Uterus (tissue), 3 donors: ENCODE measurements at regions not wholly inside any gene's neighbourhood (a gene's known extent, or its start where the extent isn't known, plus 50 kb on each side); places are given as distances from the start of the nearest gene placed in this dataset.

ENCODE experiments used
- DNase-seq, 2 donors: peaks; one replicate each; pipeline ENCODE4 v3.0.0-alpha.2; 2019 to 2020
- H3K27ac ChIP-seq, 2 donors: fragments of 200-600 bp; sonication (generic); 1 replicate in 1 of 2; 2 replicates in 1 of 2; pipeline ENCODE4 v1.5.1; 2016 to 2018
- H3K27me3 ChIP-seq, 2 donors: fragments of 200-600 bp; sonication (generic); one replicate each; pipeline ENCODE4 v1.5.1; 2018 to 2019; ENCODE audit warnings: control low read depth in 1 of 2
- H3K36me3 ChIP-seq, 2 donors: fragments of 200-600 bp; sonication (generic); one replicate each; pipeline ENCODE4 v1.5.1; 2019; ENCODE audit warnings: control low read depth in 1 of 2
- H3K4me1 ChIP-seq, 2 donors: fragments of 200-600 bp; sonication (generic); one replicate each; pipeline ENCODE4 v1.5.1; 2018 to 2019; ENCODE audit warnings: control low read depth in 1 of 2
- H3K4me3 ChIP-seq, 2 donors: fragments of 200-600 bp; sonication (generic); 1 replicate in 1 of 2; 2 replicates in 1 of 2; pipeline ENCODE4 v1.5.1; 2018 to 2019; ENCODE audit warnings: mild to moderate bottlenecking in 1 of 2
- H3K9me3 ChIP-seq, 2 donors: fragments of 200-600 bp; sonication (generic); one replicate each; pipeline ENCODE4 v1.5.1; 2019; ENCODE audit warnings: control low read depth in 1 of 2
- POLR2A ChIP-seq, 2 donors: fragments of 450-650 bp; IDR thresholded peaks; one replicate each; pipeline ENCODE4 v1.6.1; 2016; ENCODE audit warnings: antibody characterized with exemption in 2 of 2, mild to moderate bottlenecking in 1 of 2, moderate library complexity in 1 of 2
- intact Hi-C: fragments of 100-400 bp; cut with DNase I; formaldehyde crosslinking; loops from one replicate; pipeline ENCODE4 v1.15.1; 2023; ENCODE audit warnings: low total_unique reads
- TF ChIP-seq, protein P1 (sequence below), 4 experiments: fragments of 200-600 bp in 2 of 4; fragments of 450-650 bp in 2 of 4; sonication (generic) in 2 of 4; IDR thresholded peaks; one replicate each; pipeline ENCODE4 v1.5.1; 2016 to 2019; ENCODE audit warnings: antibody characterized with exemption in 4 of 4, mild to moderate bottlenecking in 2 of 4, moderate library complexity in 1 of 4
- donor health status: DM: yes; HTN: yes; CAD: no.

DNA sequence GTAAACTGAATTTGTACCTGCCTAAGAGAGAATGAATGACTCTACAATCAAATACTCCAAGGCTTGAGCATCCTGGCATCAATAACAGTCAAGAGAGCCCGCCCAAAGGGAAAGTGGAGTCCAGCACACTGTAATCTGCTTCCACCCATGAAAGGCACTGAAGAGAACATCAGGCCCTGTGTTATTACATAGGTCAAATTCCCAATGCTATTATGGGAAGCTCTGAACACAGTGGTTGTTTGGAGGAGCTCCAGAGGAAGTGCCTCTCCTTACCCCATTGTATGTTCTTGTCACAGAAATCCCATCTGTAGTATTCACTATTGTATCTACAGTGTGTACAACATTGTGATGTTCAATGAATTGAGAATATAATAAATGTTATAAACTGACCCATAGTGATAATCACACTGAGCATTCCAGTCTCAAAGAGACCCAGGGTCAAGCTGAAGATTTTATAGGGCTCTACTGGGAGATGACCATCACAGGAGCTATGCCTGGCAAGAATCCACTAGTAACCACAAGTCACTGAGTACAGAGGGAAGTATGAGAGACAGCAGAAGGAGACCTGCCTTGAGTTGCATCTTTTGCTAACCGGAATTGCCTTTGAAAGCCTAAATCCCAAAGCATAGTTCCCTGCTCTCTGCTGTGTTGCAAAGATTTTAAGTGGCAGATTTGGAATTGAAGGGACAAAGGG is 446.7 kb downstream of the GJA1 start:
- no peaks in the 10 kb centered on the region for H3K27me3 ChIP-seq
- TF ChIP-seq, protein P1, sequence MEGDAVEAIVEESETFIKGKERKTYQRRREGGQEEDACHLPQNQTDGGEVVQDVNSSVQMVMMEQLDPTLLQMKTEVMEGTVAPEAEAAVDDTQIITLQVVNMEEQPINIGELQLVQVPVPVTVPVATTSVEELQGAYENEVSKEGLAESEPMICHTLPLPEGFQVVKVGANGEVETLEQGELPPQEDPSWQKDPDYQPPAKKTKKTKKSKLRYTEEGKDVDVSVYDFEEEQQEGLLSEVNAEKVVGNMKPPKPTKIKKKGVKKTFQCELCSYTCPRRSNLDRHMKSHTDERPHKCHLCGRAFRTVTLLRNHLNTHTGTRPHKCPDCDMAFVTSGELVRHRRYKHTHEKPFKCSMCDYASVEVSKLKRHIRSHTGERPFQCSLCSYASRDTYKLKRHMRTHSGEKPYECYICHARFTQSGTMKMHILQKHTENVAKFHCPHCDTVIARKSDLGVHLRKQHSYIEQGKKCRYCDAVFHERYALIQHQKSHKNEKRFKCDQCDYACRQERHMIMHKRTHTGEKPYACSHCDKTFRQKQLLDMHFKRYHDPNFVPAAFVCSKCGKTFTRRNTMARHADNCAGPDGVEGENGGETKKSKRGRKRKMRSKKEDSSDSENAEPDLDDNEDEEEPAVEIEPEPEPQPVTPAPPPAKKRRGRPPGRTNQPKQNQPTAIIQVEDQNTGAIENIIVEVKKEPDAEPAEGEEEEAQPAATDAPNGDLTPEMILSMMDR (IDR thresholded peaks at IDR 0.05) = no peak
- no peak for TF ChIP-seq POLR2A (IDR thresholded peaks at IDR 0.05)

DNA sequence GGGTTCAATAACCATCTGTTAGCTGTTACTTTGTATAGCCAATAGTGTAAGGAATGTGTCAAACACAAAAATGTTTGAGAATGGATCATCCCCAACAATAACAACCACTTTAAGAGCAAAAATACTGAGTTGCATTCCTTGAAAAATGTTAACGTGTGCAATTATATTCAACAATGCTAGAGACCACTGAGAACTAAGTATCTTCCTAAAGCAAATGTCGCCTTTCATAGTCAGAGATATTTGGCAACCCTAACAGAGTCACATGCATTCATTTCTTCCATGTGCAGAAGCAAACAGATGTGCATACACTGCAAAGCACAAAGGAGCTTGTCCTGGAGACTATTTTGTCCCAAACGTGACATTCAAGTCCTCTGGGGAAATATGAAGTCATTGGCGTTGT is 448.6 kb downstream of the GJA1 start:
- Histone ChIP-seq H3K4me1 (no peaks in the 10 kb centered on the region), H3K36me3 (peaks cover 0 to 2% of the 10 kb centered on the region in 2 donors), H3K4me3 (no peak overlapping the region), H3K27ac (no peak overlapping the region), H3K9me3 (no peaks in the 10 kb centered on the region), H3K27me3 (no peaks in the 10 kb centered on the region)
- intact Hi-C loops = no loop called here
- DNase-seq = no peak
- TF ChIP-seq, protein P1 (IDR thresholded peaks at IDR 0.05) = no peak
- TF ChIP-seq POLR2A (IDR thresholded peaks at IDR 0.05) = no peak

More for the DNA sequence above, 446.7 kb downstream of the GJA1 start:
- DNase-seq = no peak
- H3K27ac ChIP-seq = no peak overlapping the region
- H3K9me3 ChIP-seq = no peaks in the 10 kb centered on the region
- H3K4me1 ChIP-seq = no peaks in the 10 kb centered on the region
- no peak overlapping the region for H3K4me3 ChIP-seq
- H3K36me3 ChIP-seq = peaks cover 0 to 2% of the 10 kb centered on the region in 2 donors
- intact Hi-C loops = no loop called here

DNA sequence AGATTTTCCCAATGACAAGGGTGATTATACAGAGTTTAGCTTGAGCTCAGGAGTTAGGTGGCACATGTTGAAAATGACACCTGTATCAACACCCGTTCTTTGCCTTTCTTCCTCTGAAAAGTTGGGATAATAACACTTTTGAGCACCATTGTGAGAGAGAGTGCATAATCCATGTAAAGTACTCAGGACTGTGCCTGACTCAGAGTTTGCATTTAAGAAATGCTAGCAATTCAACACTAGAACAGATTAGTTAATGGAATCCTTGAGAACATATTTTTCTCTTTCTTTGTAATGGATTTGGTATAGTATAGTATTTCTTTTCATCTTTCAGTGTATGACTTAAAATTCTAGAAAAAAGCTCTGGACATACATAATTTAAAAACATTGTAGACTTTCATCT is 449.2 kb downstream of the GJA1 start:
- Histone ChIP-seq H3K27me3 (no peaks in the 10 kb centered on the region), H3K9me3 (no peaks in the 10 kb centered on the region), H3K27ac (no peak overlapping the region), H3K36me3 (peaks cover 0 to 2% of the 10 kb centered on the region in 2 donors), H3K4me1 (no peaks in the 10 kb centered on the region), H3K4me3 (no peak overlapping the region)
- intact Hi-C loops = no loop called here
- TF ChIP-seq, protein P1 (IDR thresholded peaks at IDR 0.05) = no peak
- no peak for TF ChIP-seq POLR2A (IDR thresholded peaks at IDR 0.05)
- no peak for DNase-seq

DNA sequence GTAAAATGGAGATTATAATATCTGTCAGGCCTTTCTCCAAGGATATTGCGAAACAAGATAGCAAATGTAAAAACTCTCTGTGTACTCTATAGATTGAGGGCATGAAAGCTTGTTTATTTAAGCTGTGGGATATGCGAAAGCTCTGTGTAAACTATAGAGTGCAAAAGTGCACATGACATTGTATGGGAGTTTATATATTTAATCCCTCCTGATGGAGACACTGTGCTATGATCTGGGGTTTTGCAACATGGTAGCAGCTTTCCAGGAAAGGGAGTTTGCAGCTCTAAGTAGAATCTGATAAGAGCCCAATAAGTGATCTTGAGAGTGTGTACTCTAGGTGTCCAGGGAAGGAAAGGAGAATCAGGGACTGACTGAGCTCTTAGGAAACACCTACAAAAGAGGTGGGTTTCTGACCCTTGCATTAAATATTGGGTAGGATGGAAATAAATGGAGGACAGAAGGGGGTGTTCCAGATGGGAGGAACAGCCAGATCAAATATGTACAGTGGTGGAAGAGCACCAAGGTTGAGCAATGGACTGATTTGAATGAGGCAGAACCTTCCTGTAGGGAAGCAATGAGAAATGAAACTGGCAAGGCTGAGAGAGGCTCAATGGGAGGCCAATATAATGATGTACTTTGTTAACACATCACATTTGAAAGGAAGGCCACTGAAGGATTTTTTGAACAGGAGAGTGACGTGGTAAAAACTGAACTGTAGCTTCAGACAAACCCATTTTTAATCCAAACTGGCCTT is 450.1 kb downstream of the GJA1 start:
- TF ChIP-seq, protein P1 (IDR thresholded peaks at IDR 0.05) = no peak
- TF ChIP-seq POLR2A (IDR thresholded peaks at IDR 0.05) = no peak
- intact Hi-C loops = no loop called here
- DNase-seq = no peak
- Histone ChIP-seq H3K27ac (no peak overlapping the region), H3K4me1 (no peaks in the 10 kb centered on the region), H3K9me3 (no peaks in the 10 kb centered on the region), H3K27me3 (no peaks in the 10 kb centered on the region), H3K4me3 (no peak overlapping the region), H3K36me3 (peaks cover 0 to 2% of the 10 kb centered on the region in 2 donors)

DNA sequence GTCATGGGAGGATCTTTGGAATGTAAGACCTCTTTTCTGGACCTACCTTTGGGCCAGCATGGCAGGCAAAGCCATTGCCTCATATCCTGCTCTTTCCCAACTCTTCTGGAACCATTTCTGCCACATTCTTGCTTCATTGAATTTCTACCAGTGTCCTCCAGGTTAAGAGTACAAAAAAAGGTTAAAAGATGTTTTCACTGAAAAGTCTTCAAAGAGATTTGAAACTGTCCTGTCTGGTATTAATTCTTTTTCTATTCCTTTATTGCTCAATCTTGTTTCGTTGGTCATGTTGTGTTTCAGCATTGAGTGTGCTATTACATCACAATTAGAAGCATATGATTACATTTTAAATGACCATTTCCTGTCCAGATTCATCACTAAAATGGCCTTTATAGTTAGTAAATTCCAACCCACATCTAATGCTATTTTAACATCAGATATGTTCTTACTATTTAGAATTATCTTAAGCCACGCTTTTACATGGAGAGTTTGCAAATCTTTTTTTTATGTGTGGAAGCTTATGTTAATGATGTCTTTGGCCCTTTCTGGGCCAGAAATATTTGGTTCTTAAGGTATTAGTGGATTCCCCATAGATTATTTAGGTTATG is 450.9 kb downstream of the GJA1 start:
- Histone ChIP-seq H3K27ac (no peak overlapping the region), H3K27me3 (no peaks in the 10 kb centered on the region), H3K4me1 (no peaks in the 10 kb centered on the region)

More for the DNA sequence above, 450.9 kb downstream of the GJA1 start:
- Histone ChIP-seq H3K4me3 (no peak overlapping the region), H3K36me3 (peaks cover 0 to 2% of the 10 kb centered on the region in 2 donors), H3K9me3 (no peaks in the 10 kb centered on the region)
- no peak for DNase-seq
- TF ChIP-seq POLR2A (IDR thresholded peaks at IDR 0.05) = no peak
- TF ChIP-seq, protein P1 (IDR thresholded peaks at IDR 0.05) = no peak
- intact Hi-C loops = no loop called here
